Testis (tissue), 2 donors: ENCODE measurements at regions not wholly inside any gene's neighbourhood (a gene's known extent, or its start where the extent isn't known, plus 50 kb on each side); places are given as distances from the start of the nearest gene placed in this dataset.

Experiments
- DNase-seq: peaks from one replicate; pipeline ENCODE4 v3.0.0-alpha.2; 2019
- H3K27ac ChIP-seq, 2 donors: fragments of 200-600 bp; sonication (generic); one replicate each; pipeline ENCODE4 v1.5.1; 2019
- H3K27me3 ChIP-seq: fragments of 200-600 bp; sonication (generic); one replicate; pipeline ENCODE4 v1.5.1; 2019
- H3K36me3 ChIP-seq: fragments of 200-600 bp; sonication (generic); one replicate; pipeline ENCODE4 v1.5.1; 2017; ENCODE audit warnings: low read depth; ENCODE audit errors: missing control alignments
- H3K4me1 ChIP-seq: fragments of 200-600 bp; sonication (generic); one replicate; pipeline ENCODE4 v1.5.1; 2019
- H3K4me3 ChIP-seq, 2 donors: fragments of 200-600 bp; sonication (generic); one replicate each; pipeline ENCODE4 v1.5.1; 2017 to 2019
- H3K9me3 ChIP-seq: fragments of 200-600 bp; sonication (generic); one replicate; pipeline ENCODE4 v1.5.1; 2017
- POLR2A ChIP-seq: fragments of 450-650 bp; IDR thresholded peaks from one replicate; pipeline ENCODE4 v1.6.1; 2017; ENCODE audit warnings: antibody characterized with exemption, mild to moderate bottlenecking, moderate library complexity
- WGBS, 2 donors: methylation state at CpG; one replicate each; pipeline ENCODE4 v1.1.5; 2018; 5-methylcytosine and 5-hydroxymethylcytosine counted together
- intact Hi-C: fragments of 100-400 bp; cut with DNase I; formaldehyde crosslinking; loops from one replicate; pipeline ENCODE4 v1.15.1; 2023; ENCODE audit warnings: low total_unique reads
- TF ChIP-seq, protein P1 (sequence below), 3 experiments: fragments of 450-650 bp in 2 of 3; fragments of 200-600 bp in 1 of 3; sonication (generic) in 1 of 3; IDR thresholded peaks; one replicate each; pipeline ENCODE4 v1.5.1; 2016 to 2019; ENCODE audit warnings: antibody characterized with exemption in 3 of 3, mild to moderate bottlenecking in 2 of 3, moderate library complexity in 1 of 3

DNA sequence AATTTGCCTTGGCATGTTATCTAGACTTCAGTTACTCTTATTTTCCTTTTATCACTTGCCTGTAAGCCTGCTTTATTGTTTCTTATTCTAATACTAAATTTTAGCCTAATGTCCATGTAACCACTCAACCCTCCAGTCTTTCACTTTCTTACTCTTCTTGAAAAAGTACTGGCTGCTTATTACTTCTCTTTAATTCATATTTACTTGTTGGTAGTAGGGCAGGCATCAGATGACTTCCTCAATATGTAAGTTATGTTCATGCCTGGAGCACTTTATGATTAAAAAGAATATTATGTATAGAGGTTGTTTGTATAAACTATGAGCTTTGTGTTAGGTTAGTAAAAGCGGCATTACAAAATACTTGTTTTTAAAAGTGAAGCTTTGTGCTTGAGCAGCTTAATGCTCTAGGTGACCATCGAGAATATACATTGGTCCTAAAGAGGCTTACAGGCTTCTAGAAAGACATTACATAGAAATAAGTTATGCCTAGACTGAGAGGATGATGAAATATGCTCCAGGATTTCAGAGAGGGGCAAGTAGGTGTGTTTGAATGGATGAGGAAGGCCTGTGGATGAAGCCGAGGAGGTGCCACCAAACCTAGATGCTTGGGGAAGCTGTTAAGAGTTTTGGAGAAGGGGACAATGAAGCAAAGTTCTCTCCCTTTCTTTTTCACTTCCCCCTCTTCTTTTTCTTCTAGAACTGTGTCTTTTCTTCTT is 207.1 kb upstream of the HDAC9 start:
- H3K9me3 ChIP-seq, result no peaks in the 10 kb centered on the region
- no peak overlapping the region for H3K4me3 ChIP-seq
- H3K27me3 ChIP-seq, result no peaks in the 10 kb centered on the region
- H3K27ac ChIP-seq, result no peak overlapping the region
- WGBS, 2 donors, result 92 to 96% methylated on average over 3 of the region's 3 CpGs
- DNase-seq, result no peak
- intact Hi-C loops, result no loop called here
- TF ChIP-seq POLR2A, result no peak
- TF ChIP-seq, protein P1, sequence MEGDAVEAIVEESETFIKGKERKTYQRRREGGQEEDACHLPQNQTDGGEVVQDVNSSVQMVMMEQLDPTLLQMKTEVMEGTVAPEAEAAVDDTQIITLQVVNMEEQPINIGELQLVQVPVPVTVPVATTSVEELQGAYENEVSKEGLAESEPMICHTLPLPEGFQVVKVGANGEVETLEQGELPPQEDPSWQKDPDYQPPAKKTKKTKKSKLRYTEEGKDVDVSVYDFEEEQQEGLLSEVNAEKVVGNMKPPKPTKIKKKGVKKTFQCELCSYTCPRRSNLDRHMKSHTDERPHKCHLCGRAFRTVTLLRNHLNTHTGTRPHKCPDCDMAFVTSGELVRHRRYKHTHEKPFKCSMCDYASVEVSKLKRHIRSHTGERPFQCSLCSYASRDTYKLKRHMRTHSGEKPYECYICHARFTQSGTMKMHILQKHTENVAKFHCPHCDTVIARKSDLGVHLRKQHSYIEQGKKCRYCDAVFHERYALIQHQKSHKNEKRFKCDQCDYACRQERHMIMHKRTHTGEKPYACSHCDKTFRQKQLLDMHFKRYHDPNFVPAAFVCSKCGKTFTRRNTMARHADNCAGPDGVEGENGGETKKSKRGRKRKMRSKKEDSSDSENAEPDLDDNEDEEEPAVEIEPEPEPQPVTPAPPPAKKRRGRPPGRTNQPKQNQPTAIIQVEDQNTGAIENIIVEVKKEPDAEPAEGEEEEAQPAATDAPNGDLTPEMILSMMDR (IDR thresholded peaks at IDR 0.05), result no peak
- no peaks in the 10 kb centered on the region for H3K4me1 ChIP-seq
- no peaks in the 10 kb centered on the region for H3K36me3 ChIP-seq

DNA sequence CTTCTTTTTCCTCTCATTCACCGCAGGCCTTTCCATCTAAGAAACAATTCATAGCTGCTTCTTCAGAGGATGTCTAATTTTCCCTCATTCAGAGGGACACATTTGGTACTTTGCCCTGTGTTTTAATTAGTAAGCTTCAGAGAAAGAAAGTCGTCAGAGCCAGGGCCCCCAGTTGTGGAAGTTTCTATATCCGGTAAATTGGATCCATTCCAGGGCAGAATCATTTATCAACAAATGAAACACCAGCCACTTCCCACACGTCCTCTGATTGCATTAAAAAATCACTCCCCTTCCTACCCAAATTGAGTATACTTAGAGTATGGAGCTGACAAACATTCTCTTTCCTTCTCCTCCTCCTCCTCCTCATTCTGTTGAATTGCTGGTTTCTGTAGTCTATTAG is 205.8 kb upstream of the HDAC9 start:
- Histone ChIP-seq H3K4me3 (no peak overlapping the region), H3K27ac (no peak overlapping the region), H3K27me3 (no peaks in the 10 kb centered on the region), H3K36me3 (no peaks in the 10 kb centered on the region), H3K9me3 (no peaks in the 10 kb centered on the region), H3K4me1 (no peaks in the 10 kb centered on the region)
- TF ChIP-seq POLR2A, result no peak
- TF ChIP-seq, protein P1 (IDR thresholded peaks at IDR 0.05), result no peak
- intact Hi-C loops, result no loop called here
- 33 to 51% methylated on average over 4 of the region's 4 CpGs for WGBS, 2 donors
- DNase-seq, result no peak

DNA sequence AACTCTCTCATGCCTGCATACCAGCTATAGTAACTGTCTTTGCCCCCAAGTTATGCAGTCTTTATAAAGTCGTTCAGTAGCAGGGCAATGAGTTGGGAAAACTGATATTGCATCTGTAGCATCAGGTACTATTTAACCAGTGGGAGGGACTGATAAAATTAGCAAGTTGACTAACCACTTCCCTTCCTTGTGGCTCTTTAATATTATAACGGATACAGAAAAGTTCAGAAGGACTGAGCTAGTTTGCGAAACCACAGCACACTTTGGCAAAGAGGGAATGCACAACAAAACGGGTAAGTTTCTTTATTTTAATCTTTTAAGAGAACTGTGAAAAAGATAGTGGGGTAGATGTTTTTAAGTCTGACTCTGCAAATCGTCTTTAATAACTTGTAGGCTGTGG is 205.3 kb upstream of the HDAC9 start:
- H3K36me3 ChIP-seq, result no peaks in the 10 kb centered on the region
- no peak for TF ChIP-seq POLR2A
- TF ChIP-seq, protein P1 (IDR thresholded peaks at IDR 0.05), result no peak
- H3K9me3 ChIP-seq, result no peaks in the 10 kb centered on the region
- no peaks in the 10 kb centered on the region for H3K4me1 ChIP-seq
- no peak overlapping the region for H3K27ac ChIP-seq
- no peak for DNase-seq
- H3K27me3 ChIP-seq, result no peaks in the 10 kb centered on the region
- WGBS, 2 donors, result 47 to 53% methylated on average over 5 of the region's 5 CpGs
- intact Hi-C loops, result no loop called here
- H3K4me3 ChIP-seq, result no peak overlapping the region

DNA sequence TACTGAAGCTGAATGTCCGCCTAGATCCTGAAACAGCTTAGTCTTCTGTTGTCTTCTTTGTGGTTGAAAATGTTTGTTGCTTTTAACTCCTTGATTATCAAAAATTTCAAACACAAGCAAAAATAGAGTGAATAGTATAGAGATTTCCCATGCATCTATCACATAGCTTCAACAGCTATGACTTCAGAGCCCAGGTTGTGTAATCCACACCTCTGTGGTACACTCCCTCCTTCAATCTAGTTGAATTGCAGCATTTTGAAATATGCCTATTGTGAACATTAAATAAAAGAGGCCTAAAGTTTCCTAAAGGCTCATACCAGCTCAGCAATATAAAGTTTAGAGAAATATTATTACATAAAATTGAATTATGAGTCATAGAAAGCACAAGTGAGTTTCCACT is 204.7 kb upstream of the HDAC9 start:
- Histone ChIP-seq H3K27ac (no peak overlapping the region), H3K36me3 (no peaks in the 10 kb centered on the region), H3K4me1 (no peaks in the 10 kb centered on the region), H3K4me3 (no peak overlapping the region), H3K27me3 (no peaks in the 10 kb centered on the region), H3K9me3 (no peaks in the 10 kb centered on the region)
- no peak for TF ChIP-seq POLR2A
- TF ChIP-seq, protein P1 (IDR thresholded peaks at IDR 0.05), result no peak
- intact Hi-C loops, result no loop called here
- WGBS, 2 donors, result 88 to 90% methylated on average over 1 of the region's 1 CpG
- no peak for DNase-seq

DNA sequence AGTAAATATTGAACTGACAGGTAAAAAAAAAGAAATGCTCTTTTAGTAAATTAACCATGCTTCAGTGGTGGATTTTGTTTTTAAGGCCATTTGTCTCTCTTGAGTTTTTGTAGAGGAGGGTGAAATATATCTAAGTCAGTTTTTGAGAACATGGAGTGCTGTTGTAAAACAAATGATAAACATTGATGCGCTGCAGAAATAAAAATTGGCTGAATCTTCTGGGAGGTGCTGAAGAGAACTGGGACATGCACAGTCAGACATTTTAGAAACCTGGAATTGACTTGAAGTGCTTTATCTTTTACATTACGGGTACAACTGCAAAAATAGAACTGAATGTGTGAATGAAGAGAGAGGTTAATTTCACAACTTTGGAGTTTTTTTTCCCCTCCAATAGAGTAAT is 203.0 kb upstream of the HDAC9 start:
- no peak for DNase-seq
- intact Hi-C loops, result no loop called here
- no peak overlapping the region for H3K4me3 ChIP-seq
- TF ChIP-seq POLR2A, result no peak
- TF ChIP-seq, protein P1 (IDR thresholded peaks at IDR 0.05), result no peak
- H3K27me3 ChIP-seq, result no peaks in the 10 kb centered on the region
- no peaks in the 10 kb centered on the region for H3K36me3 ChIP-seq
- H3K27ac ChIP-seq, result no peak overlapping the region
- H3K4me1 ChIP-seq, result no peaks in the 10 kb centered on the region
- H3K9me3 ChIP-seq, result no peaks in the 10 kb centered on the region
- WGBS, 2 donors, result 45 to 47% methylated on average over 2 of the region's 2 CpGs
